Suprapubic skin (tissue), 4 donors: ENCODE measurements at regions not wholly inside any gene's neighbourhood (a gene's known extent, or its start where the extent isn't known, plus 50 kb on each side); places are given as distances from the start of the nearest gene placed in this dataset.

ENCODE experiments used
- CTCF ChIP-seq, 2 donors: fragments of 200-600 bp in 1 of 2; fragments of 450-650 bp in 1 of 2; sonication (generic) in 1 of 2; IDR thresholded peaks; one replicate each; pipeline ENCODE4 v1.5.1; 2016 to 2019; ENCODE audit warnings: antibody characterized with exemption in 2 of 2, mild to moderate bottlenecking in 1 of 2, moderate library complexity in 1 of 2
- EP300 ChIP-seq: sonication (generic); formaldehyde crosslinking; IDR thresholded peaks from one replicate; pipeline ENCODE4 v1.6.1; 2017; ENCODE audit warnings: antibody characterized with exemption
- POLR2A ChIP-seq, 2 donors: fragments of 450-650 bp; IDR thresholded peaks; one replicate each; pipeline ENCODE4 v1.6.1; 2017; ENCODE audit warnings: antibody characterized with exemption in 2 of 2, mild to moderate bottlenecking in 2 of 2, moderate library complexity in 2 of 2
- POLR2AphosphoS5 ChIP-seq, 3 donors: sonication (generic); formaldehyde crosslinking; IDR thresholded peaks; one replicate each; pipeline ENCODE4 v1.6.1; 2017; ENCODE audit warnings: antibody characterized with exemption in 3 of 3

- TF ChIP-seq CTCF (IDR thresholded peaks at IDR 0.05) (no peak), POLR2AphosphoS5 (IDR thresholded peaks at IDR 0.05) (peak in 1 of 3 donors; percentile 44), POLR2A (IDR thresholded peaks at IDR 0.05) (no peak), EP300 (no peak)
Measured at GRCh38 chr18:61949946-61950345, 57.1 kb upstream of the RNF152 start.
